HG02884 (cell line): ENCODE measurements at regions not wholly inside any gene's neighbourhood (a gene's known extent, or its start where the extent isn't known, plus 50 kb on each side); places are given as distances from the start of the nearest gene placed in this dataset.

Experiments
- ATAC-seq: cut with Tn5 transposase; IDR thresholded peaks from one replicate; pipeline ENCODE4 v1.9.1; 2021; ENCODE audit warnings: mild to moderate bottlenecking, moderate library complexity; ENCODE audit not compliant: unreplicated experiment

DNA sequence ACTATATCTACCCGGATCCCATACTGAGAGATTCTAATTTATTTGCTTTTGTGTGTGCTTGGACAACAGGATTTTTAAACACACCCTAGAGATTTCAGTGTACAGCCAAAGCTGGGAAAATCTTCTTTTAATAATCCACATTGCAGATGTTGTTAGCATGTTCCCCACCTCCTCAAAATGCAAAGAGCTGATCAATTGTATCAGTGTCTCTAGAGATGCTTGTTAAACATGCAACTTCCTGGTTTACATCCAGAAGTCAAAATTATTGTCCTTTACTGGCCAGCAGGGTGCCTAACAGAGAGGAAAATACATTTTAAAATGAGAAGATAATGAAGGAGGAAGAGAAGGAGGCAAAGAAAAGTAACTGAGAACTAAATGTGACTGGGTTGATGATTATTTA is 793.3 kb downstream of the SEMA5A start:
- no peak for ATAC-seq

GRCh38 chr5:8756498-8757084 is 789.3 kb downstream of the SEMA5A start:
- no peak for ATAC-seq

GRCh38 chr5:8765886-8766285 is 780.0 kb downstream of the SEMA5A start:
- ATAC-seq: no peak

GRCh38 chr5:8766448-8766847 is 779.4 kb downstream of the SEMA5A start:
- no peak for ATAC-seq

DNA sequence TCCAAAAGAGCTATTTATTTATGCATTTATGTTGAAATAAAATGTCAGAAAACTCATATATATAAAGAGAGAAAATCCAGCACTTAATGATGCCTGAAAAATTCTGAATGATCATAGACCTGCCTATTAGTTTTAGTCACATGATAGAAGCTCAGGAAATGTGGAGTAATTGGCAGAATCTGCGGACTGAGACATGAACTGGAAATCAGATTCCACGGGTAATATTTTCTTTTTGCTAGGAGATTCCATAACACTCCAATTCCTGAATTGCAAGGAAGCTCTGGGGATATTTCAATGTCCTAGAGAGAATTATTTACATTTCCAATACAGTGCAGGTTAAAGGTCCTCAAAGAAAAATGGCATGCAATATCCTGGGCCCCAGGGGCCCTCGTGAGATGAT is 778.8 kb downstream of the SEMA5A start:
- ATAC-seq: no peak

- ATAC-seq: no peak
Observed at GRCh38 chr5:8767746-8768145, 778.1 kb downstream of the SEMA5A start.

DNA sequence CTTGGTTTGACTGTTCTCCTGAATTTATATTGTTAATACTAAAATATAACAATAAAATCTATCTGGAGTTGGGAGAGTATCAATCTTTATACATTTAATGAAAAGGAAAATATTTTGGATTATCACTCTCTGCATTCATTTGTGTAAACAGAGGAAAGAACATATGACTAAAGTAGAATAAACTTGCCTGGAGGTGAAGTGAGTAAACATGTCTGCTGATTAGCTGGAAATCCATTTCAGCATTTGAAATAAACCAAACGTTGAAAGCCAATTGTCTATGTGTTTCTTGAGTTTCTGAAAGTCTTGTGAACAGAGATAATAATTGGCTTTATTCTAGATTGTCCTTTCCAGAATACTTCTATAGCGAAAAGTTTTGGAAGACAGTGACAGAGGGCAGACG is 776.2 kb downstream of the SEMA5A start:
- no peak for ATAC-seq

GRCh38 chr5:8770431-8770830 is 775.4 kb downstream of the SEMA5A start:
- no peak for ATAC-seq

GRCh38 chr5:8773046-8773615 is 772.7 kb downstream of the SEMA5A start:
- no peak for ATAC-seq

GRCh38 chr5:8784692-8785091 is 761.2 kb downstream of the SEMA5A start:
- ATAC-seq: no peak

GRCh38 chr5:8788246-8788645 is 757.6 kb downstream of the SEMA5A start:
- no peak for ATAC-seq

DNA sequence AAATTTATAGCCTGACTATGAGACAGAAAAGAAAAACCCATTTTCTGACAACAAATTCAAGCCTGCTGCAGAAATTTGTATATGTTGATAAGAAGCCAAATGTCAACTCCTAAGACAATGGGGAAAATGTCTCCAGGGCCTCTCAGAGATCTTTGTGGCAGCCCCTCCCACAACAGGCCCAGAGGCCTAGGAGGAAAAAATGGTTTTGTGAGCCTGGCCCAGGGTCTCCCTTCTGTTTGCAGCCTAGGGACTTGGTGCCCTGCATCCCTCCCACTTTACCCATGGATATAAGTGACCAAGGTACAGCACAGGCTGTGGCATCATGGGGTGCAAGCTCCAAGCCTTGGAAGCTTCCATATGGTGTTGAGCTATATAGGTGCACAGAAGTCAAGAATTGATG is 740.2 kb downstream of the SEMA5A start:
- no peak for ATAC-seq

GRCh38 chr5:8807636-8808035 is 738.2 kb downstream of the SEMA5A start:
- no peak for ATAC-seq

DNA sequence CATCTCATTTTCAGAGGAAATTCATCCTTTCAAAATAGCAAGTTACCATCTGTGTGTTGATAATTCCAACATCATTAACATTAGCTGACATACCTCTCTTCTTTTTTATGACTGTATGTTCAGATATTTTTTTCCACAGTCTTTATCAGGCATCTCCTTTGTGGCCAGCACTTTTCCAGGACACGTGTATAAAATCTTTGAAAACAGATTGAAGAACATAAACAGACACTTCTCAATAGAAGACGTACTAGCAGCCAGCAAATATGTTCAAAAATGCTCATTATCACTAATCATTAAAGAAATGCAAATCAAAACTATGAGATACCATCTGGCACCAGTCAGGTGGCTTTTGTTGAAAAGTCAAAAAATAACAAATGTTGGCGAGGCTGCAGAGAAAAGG is 734.3 kb downstream of the SEMA5A start:
- no peak for ATAC-seq

DNA sequence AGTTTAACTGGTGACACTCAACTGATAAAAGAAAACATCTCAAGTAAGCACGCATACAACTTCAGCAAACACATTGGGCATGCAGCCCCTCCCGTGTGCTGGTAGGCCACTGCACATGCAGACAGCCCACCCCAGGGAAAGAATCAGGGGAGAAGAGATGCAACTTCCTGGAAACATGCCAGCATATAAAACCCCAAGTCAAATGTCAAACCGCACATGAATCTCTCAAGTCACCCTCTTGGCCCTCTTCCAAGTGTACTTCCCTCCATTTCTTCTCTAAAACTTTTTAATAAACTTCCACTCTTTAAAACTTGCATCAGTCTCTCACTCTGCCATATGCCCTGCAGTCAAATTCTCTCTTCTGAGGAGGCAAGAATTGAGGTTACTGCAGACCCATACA is 732.7 kb downstream of the SEMA5A start:
- no peak for ATAC-seq

- ATAC-seq: no peak
Observed at GRCh38 chr5:8814105-8814504, 731.8 kb downstream of the SEMA5A start.

- ATAC-seq: no peak
Observed at GRCh38 chr5:8824371-8824770, 721.5 kb downstream of the SEMA5A start.

DNA sequence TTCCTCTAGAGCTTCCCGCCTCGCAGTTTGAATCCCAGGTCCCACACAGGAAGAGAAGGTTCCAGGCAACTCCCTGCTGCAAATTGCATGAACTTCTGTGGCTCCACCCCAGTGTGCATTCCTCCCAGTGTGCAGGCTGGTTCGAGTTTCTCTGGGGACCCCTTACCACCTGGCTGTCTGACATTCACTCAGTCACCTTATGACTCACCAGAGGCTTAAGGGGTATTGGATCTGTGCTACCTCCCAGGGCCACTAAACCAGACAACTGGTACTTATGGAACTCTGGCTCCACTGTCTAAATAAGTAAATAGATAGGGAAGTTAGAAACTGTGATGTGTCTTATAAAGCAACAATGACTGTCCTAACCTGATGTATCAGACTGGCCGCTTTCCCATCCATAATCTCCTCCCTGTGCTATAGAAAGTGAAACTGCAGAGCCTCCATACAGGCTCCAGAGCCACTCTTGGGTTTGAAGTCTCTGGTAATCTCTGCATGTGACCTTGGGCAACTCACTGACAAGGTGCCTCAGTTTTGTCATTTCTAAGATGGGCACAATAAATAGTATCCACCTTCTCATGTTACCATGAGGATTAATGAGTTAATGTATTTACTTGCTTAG is 720.6 kb downstream of the SEMA5A start:
- ATAC-seq: no peak

DNA sequence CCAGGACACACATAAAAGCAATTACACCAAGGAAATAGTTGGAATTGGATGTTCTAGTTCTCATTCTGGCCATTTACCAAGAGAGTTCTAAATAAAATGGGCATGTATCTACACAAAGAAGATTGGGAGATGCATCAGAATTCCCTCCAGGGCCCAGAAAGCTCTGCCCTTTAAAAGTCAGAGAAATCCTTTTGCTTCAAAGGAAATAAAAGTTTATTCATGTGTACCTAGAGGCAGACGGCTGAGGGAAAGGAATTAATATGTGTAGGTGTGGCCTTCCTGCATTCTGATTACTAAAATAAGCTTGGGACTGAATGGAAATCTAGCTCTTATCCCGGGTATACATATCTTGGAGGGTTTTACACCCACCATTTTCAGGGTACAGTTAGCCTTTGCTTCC is 719.4 kb downstream of the SEMA5A start:
- no peak for ATAC-seq

DNA sequence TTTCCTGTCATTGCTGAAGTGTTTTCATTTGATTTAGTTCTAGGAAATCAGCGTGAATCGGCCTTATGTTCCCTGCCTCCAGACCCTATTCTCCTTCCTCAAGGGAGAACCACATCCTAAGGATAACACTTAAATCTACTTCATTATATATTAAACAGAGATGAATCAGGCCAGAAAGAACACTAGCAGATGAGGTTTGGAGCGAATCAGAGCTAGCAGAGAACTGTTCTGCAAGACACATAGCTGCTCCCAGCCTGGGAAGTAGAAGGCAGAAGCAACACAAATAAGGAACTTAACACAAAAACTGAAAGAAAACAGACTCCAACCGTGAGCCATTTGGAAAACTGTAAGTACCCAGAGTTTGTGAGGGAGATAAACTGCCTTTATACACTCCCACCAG is 718.2 kb downstream of the SEMA5A start:
- ATAC-seq: no peak

DNA sequence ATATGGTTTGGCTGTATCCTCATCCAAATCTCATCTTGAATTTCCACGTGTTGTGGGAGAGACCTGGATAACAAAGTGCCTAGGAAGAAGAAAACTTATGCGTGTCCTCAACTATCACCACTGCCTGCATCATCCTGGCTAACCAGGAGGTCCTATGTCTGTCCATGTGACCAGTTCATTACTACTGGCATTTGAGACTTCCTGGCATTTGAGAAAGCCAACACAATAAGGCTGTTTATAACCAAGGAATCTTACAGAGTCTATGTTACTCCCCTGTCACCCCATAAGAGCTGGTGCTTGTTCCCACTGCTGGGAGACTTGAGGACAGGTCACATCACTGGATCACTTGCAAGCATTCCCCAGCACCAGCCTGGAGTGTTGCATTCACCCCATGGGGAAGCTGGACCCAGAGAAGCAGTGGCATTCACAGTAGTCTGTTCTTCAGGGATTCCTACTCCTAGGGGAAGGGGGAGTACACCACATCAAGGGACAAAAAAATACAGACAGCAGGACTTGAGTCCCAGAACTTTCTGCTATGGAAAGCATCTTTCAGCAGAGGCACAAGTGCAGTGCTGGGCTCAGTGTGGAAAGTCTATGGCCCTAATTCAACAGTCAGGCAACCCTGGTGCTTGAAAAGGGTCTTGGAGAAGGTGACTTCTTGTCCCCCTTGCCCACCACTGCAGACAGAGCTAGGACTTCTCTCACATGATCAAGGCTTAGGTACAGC is 717.1 kb downstream of the SEMA5A start:
- ATAC-seq: no peak
